ENCODE measurements at regions not wholly inside any gene's neighbourhood (a gene's known extent, or its start where the extent isn't known, plus 50 kb on each side); places are given as distances from the start of the nearest gene placed in this dataset.

DNA sequence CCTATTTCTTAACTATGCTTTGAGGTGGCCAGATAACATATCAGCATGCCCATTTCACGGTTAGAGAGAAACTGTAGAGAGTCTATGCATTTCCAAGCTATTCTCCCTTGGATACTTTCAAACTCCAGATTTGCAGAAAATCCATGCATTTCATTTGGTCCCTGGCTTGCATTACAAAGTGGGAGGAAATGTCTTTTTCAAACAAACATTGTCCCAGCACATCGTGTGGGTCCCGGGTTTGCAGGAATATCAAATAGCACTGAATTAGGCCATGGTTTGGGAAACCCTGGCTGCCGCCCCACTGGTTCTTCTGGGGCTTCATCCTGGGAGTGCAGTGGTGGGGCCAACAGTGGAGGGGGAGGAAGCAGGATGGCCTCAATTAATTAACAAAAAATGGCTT, 171.9 kb downstream of the IRX5 start:
- no peak for TF ChIP-seq POLR2AphosphoS5 (IDR thresholded peaks at IDR 0.05; ENCODE audit: low read depth, low read length)
- no peak for TF ChIP-seq TAF1 (IDR thresholded peaks at IDR 0.05; ENCODE audit: borderline replicate concordance, low read depth, low read length)
- no peak for TF ChIP-seq POLR2A (IDR thresholded peaks at IDR 0.05; ENCODE audit: low read depth, low read length)
- DNase-seq (ENCODE audit: insufficient read length), result no peak
- FAIRE-seq, result no peak

- DNase-seq (ENCODE audit: insufficient read length) (no peak), FAIRE-seq (no peak)
- TF ChIP-seq POLR2AphosphoS5 (IDR thresholded peaks at IDR 0.05; ENCODE audit: low read depth, low read length), result no peak
- TF ChIP-seq POLR2A (IDR thresholded peaks at IDR 0.05; ENCODE audit: low read depth, low read length), result no peak
- TF ChIP-seq TAF1 (IDR thresholded peaks at IDR 0.05; ENCODE audit: borderline replicate concordance, low read depth, low read length), result no peak
Measured at GRCh38 chr16:55107851-55108250, 177.2 kb downstream of the IRX5 start.

DNA sequence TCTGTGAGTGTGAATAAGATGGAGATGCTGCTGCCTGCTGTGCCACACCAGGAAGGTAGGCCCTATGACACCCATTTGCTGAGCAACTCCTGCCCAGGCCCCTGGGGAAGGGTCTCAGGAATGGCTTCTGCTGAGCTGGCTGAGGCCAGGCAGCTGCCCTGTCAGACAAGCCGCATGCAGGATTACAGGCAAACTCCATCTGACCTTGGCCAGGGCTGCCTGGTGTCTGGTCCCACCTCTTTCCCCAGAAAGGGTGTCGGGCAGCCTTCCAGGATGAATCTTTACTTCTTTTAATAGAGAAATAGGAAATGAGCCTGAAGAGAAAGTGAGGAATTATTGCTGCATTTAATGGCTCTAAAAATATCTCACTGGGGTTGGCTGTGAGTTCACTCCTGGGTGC, 182.5 kb downstream of the IRX5 start:
- no peak for FAIRE-seq
- TF ChIP-seq POLR2AphosphoS5 (IDR thresholded peaks at IDR 0.05; ENCODE audit: low read depth, low read length) (no peak), TAF1 (IDR thresholded peaks at IDR 0.05; ENCODE audit: borderline replicate concordance, low read depth, low read length) (no peak), POLR2A (IDR thresholded peaks at IDR 0.05; ENCODE audit: low read depth, low read length) (no peak)
- no peak for DNase-seq (ENCODE audit: insufficient read length)

- no peak for DNase-seq (ENCODE audit: insufficient read length)
- no peak for FAIRE-seq
- TF ChIP-seq TAF1 (IDR thresholded peaks at IDR 0.05; ENCODE audit: borderline replicate concordance, low read depth, low read length), result no peak
- TF ChIP-seq POLR2A (IDR thresholded peaks at IDR 0.05; ENCODE audit: low read depth, low read length), result no peak
- no peak for TF ChIP-seq POLR2AphosphoS5 (IDR thresholded peaks at IDR 0.05; ENCODE audit: low read depth, low read length)
Measured at GRCh38 chr16:55115506-55115905, 184.8 kb downstream of the IRX5 start.

DNA sequence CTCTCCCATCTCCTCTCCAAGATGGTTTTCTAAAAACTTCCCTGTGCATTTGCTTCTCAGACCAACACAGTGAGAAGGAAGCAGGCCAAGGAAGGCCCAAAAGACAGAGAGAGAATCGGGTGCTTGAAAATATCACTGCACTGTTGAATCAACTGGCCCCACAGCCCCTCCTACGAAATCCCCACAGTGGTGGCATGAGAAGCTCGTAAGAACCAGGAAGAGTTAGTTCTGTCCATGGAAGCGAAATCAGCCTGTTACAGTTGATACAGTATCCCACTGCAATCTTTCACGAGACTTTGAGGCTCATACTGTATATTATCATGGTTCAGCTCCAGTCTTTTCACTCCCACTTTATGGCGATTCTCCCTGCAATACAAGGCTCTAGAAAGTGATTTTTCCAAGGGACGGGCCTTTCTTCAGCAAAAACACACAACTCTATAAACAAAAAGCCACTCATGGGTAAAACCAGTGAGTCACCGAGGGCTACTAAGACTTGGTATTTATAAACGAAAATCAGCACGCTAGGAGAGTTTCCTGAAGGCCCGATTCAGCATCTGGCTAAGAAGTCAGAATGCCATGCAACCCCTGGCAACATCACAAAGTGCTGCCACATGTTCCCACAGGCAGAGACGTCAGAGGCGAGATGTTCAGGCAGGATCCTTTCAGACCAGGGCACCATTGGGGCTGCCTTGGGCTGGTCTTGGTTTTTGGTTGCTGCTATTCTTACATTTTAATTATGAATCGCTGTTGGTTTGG, 185.7 kb downstream of the IRX5 start:
- DNase-seq (ENCODE audit: insufficient read length) (no peak), FAIRE-seq (no peak)
- TF ChIP-seq TAF1 (IDR thresholded peaks at IDR 0.05; ENCODE audit: borderline replicate concordance, low read depth, low read length), result no peak
- no peak for TF ChIP-seq POLR2A (IDR thresholded peaks at IDR 0.05; ENCODE audit: low read depth, low read length)
- no peak for TF ChIP-seq POLR2AphosphoS5 (IDR thresholded peaks at IDR 0.05; ENCODE audit: low read depth, low read length)

- DNase-seq (ENCODE audit: insufficient read length) (no peak), FAIRE-seq (no peak)
- no peak for TF ChIP-seq POLR2A (IDR thresholded peaks at IDR 0.05; ENCODE audit: low read depth, low read length)
- no peak for TF ChIP-seq POLR2AphosphoS5 (IDR thresholded peaks at IDR 0.05; ENCODE audit: low read depth, low read length)
- TF ChIP-seq TAF1 (IDR thresholded peaks at IDR 0.05; ENCODE audit: borderline replicate concordance, low read depth, low read length), result no peak
Measured at GRCh38 chr16:55118701-55119260, 188.1 kb downstream of the IRX5 start.

DNA sequence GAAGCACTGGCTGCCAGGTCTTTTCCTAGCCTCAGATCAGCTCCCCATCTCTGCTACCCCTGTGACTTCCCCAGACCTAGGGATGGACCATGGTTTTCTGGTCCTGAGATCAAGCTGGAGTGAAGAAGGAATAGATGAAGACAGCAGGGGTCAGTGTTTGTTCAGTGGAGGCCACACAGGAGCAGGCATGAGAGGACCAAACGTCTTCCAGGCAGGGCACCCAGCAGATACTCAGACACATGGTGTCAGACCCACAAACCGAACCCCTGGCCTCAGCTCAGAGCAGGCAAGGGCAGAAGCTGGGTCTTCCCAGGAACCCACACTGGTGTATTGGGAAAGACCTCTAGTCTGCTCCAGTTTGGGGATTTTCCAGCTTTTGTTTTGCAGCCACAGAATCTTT, 189.7 kb downstream of the IRX5 start:
- no peak for TF ChIP-seq TAF1 (IDR thresholded peaks at IDR 0.05; ENCODE audit: borderline replicate concordance, low read depth, low read length)
- no peak for TF ChIP-seq POLR2AphosphoS5 (IDR thresholded peaks at IDR 0.05; ENCODE audit: low read depth, low read length)
- no peak for TF ChIP-seq POLR2A (IDR thresholded peaks at IDR 0.05; ENCODE audit: low read depth, low read length)
- no peak for DNase-seq (ENCODE audit: insufficient read length)

GRCh38 chr16:55120826-55121225, 190.2 kb downstream of the IRX5 start:
- FAIRE-seq (no peak), DNase-seq (ENCODE audit: insufficient read length) (no peak)
- TF ChIP-seq POLR2AphosphoS5 (IDR thresholded peaks at IDR 0.05; ENCODE audit: low read depth, low read length) (no peak), POLR2A (IDR thresholded peaks at IDR 0.05; ENCODE audit: low read depth, low read length) (no peak), TAF1 (IDR thresholded peaks at IDR 0.05; ENCODE audit: borderline replicate concordance, low read depth, low read length) (no peak)

More for the DNA sequence above, 189.7 kb downstream of the IRX5 start:
- no peak for FAIRE-seq

DNA sequence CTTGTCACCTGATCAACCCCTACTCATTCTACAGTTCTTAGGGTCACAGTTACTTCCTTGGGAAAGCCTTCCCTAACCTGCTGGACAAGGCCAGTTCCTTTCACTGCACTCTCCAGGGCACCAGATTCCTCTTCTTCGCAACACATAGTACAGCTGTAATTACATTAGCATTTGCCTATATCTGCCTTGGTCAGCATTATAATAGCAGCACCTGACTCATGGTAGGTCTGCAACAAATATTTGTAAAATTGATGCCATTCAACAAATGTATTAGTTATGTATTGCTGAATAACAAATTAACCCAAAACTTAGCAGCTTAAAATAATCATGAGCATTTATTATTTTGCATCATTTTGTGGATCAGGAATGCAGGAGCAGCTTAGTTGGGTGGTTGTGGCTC, 193.0 kb downstream of the IRX5 start:
- DNase-seq (ENCODE audit: insufficient read length) (no peak), FAIRE-seq (no peak)
- TF ChIP-seq POLR2A (IDR thresholded peaks at IDR 0.05; ENCODE audit: low read depth, low read length) (no peak), TAF1 (IDR thresholded peaks at IDR 0.05; ENCODE audit: borderline replicate concordance, low read depth, low read length) (no peak), POLR2AphosphoS5 (IDR thresholded peaks at IDR 0.05; ENCODE audit: low read depth, low read length) (no peak)

DNA sequence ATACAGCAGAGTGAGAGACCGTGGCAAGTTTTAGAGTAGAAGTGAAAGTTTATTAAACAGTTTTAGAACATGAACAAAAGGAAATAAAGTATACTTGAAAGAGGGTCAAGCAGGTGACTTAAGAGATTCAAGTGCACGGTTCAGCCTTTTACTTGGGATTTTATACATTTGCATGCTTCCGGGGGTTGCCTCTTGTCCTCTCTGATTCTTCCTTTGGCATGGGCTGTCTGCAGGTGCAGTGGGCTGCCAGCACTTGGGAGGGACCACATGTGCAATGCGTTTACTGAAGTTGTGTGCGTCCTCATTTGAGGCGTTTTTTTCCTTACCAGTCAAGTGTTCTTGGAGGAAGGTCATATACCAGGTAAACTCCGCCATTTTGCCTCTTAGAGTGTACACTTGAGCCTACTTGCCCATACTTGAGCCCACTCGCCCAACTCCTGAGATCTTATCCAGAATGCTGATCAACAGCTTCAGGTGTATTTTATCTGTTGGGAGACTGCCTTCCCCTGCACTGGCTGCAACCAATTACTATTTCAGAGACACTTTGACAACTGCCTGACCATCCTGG, 195.2 kb downstream of the IRX5 start:
- TF ChIP-seq POLR2AphosphoS5 (IDR thresholded peaks at IDR 0.05; ENCODE audit: low read depth, low read length), result no peak
- TF ChIP-seq POLR2A (IDR thresholded peaks at IDR 0.05; ENCODE audit: low read depth, low read length), result no peak
- no peak for TF ChIP-seq TAF1 (IDR thresholded peaks at IDR 0.05; ENCODE audit: borderline replicate concordance, low read depth, low read length)
- FAIRE-seq, result no peak
- no peak for DNase-seq (ENCODE audit: insufficient read length)

DNA sequence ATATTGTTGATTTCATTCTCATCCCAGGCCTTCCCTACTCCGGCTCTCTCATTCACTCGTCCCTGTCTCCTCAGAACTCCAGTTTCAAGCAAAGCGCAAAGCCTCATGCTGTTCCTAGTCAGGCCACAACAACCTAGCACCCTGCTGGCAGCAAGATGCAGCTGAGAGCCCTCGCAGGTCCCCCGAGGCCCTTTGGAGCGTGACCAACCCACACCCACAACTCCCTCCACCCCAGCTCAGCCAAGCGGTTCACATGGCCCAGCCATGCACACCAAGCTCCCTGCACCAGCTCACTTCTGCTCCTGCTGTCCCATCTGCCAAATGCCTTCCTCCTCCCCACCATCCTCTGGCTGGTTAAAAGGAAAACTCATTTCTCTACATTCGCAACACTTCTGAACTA, 195.8 kb downstream of the IRX5 start:
- FAIRE-seq (no peak), DNase-seq (ENCODE audit: insufficient read length) (no peak)
- TF ChIP-seq POLR2A (IDR thresholded peaks at IDR 0.05; ENCODE audit: low read depth, low read length) (no peak), POLR2AphosphoS5 (IDR thresholded peaks at IDR 0.05; ENCODE audit: low read depth, low read length) (no peak), TAF1 (IDR thresholded peaks at IDR 0.05; ENCODE audit: borderline replicate concordance, low read depth, low read length) (no peak)

DNA sequence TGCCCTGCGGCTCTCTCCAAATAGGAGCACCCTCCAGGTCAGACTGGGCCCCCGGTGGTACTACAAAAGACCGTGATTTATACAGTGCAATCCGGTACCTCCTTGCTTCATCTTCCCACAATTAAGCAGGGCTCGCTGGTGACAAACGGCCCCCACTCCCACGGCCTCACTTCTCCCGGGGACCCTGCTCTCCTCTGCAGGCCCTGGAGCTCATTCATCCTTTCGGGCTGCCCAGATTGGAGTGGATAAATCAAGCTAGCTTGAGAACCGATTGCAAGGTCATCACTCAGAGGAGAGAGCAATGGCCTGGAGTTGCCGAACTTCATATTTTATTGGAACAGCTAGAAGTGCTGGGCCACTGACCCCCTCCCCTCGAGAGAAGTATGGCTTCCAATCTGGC, 193.5 kb upstream of the IRX6 start:
- TF ChIP-seq POLR2AphosphoS5 (IDR thresholded peaks at IDR 0.05; ENCODE audit: low read depth, low read length), result no peak
- TF ChIP-seq TAF1 (IDR thresholded peaks at IDR 0.05; ENCODE audit: borderline replicate concordance, low read depth, low read length), result no peak
- no peak for TF ChIP-seq POLR2A (IDR thresholded peaks at IDR 0.05; ENCODE audit: low read depth, low read length)
- DNase-seq (ENCODE audit: insufficient read length) (no peak), FAIRE-seq (no peak)

Measured in GM12892 (cell line).